ENCODE measurements at regions not wholly inside any gene's neighbourhood (a gene's known extent, or its start where the extent isn't known, plus 50 kb on each side); places are given as distances from the start of the nearest gene placed in this dataset.

- Histone ChIP-seq H4K20me1 (ENCODE audit: control insufficient read depth, insufficient read depth) (no peaks in the 10 kb centered on the region), H3K4me1 (ENCODE audit: control insufficient read depth, insufficient read depth, low read length) (no peaks in the 10 kb centered on the region), H3K9me3 (replicated peaks; ENCODE audit: control insufficient read depth, insufficient read depth, low read length) (no peaks in the 10 kb centered on the region), H3K4me2 (ENCODE audit: control insufficient read depth, insufficient read depth) (no peak overlapping the region), H3K9ac (ENCODE audit: control insufficient read depth, insufficient read depth, low read length) (no peak overlapping the region), H3K27ac (ENCODE audit: control insufficient read depth, insufficient read depth) (no peak overlapping the region), H3K27me3 (replicated peaks in 1 of 2; ENCODE audit: control insufficient read depth in 2 of 2, insufficient read depth in 2 of 2, low read length in 1 of 2) (no peaks in the 10 kb centered on the region), H3K36me3 (ENCODE audit: control insufficient read depth in 2 of 2, insufficient read depth in 2 of 2, low read length in 1 of 2) (no peaks in the 10 kb centered on the region), H2AFZ (ENCODE audit: control insufficient read depth, low read depth, low read length) (no peak overlapping the region), H3K79me2 (ENCODE audit: control insufficient read depth, insufficient read depth, low read length) (no peaks in the 10 kb centered on the region), H3K4me3 (no peak overlapping the region)
- DNase-seq (ENCODE audit: low read depth, low spot score) (no peak), ATAC-seq (no peak), FAIRE-seq (no peak)
- ChIA-PET POLR2A (no interaction called here), CTCF (interaction anchor here (0.6 to 0.8 kb wide), 2 partner anchors 11 to 33 kb away, joined by 3 read pairs; no protein-coding TSS in a partner anchor), RAD21 (ENCODE audit: unreplicated experiment) (no interaction called here), SMC1A (ENCODE audit: uncharacterized antibody, unreplicated experiment) (no interaction called here)
- BruUV-seq (replicated peaks) = no TSS peak
- no peak for TF ChIP-seq NFYB (IDR thresholded peaks at IDR 0.05; ENCODE audit: insufficient read depth, low read depth, low read length)
- TF ChIP-seq BRCA1 (IDR thresholded peaks at IDR 0.05; ENCODE audit: low read depth, low read length) = no peak
- no peak for TF ChIP-seq ZNF687 (IDR thresholded peaks at IDR 0.05)
- in situ Hi-C loops (cut with MboI) (no loop called here), intact Hi-C loops (cut with micrococcal nuclease; ENCODE audit: unreplicated experiment) (no loop called here)
- 4% methylated on average over 7 of the region's 7 CpGs for WGBS (ENCODE audit: insufficient coverage, insufficient replicate concordance, low lambda C conversion rate, missing lambda C conversion rate)
Measured at GRCh38 chr6:19035461-19036195, 648.5 kb downstream of the RNF144B start.

Data from GM12878 (cell line).